A673 (cell line): ENCODE measurements at regions not wholly inside any gene's neighbourhood (a gene's known extent, or its start where the extent isn't known, plus 50 kb on each side); places are given as distances from the start of the nearest gene placed in this dataset.
A peak's percentile ranks its signal among the peaks of the same experiment; 100 is the strongest.

Experiments
- BruUV-seq: library from RNA; stranded (reverse); fragments of 400-500 nt; replicated peaks from 2 replicates; lab custom pipeline; 2021; lab: Mats Ljungman, UMichigan
- CTCF ChIA-PET: fragments of 300-600 bp; sonication (Branson Sonifier 250); formaldehyde crosslinking; loops from one replicate; lab custom pipeline; 2022; ENCODE audit warnings: antibody characterized with exemption; lab: Charles Lee
- POLR2A ChIA-PET: fragments of 300-600 bp; sonication (Branson Sonifier 250); formaldehyde crosslinking; loops from one replicate; lab custom pipeline; 2022; ENCODE audit warnings: antibody characterized with exemption; ENCODE audit not compliant: low non-redundant PET; lab: Charles Lee
- DNase-seq: peaks from one replicate; pipeline ENCODE4 v3.0.0-alpha.2; 2015; ENCODE audit warnings: low spot score
- H3K27ac ChIP-seq: fragments of 200-600 bp; sonication (generic); 2 replicates; pipeline ENCODE4 v1.5.1; 2016; ENCODE audit warnings: mixed run types, low read depth, mild to moderate bottlenecking, mixed read lengths, antibody characterized with exemption, low read length; ENCODE audit not compliant: poor library complexity, severe bottlenecking
- H3K27me3 ChIP-seq: fragments of 200-600 bp; sonication (generic); replicated peaks from 2 replicates; pipeline ENCODE4 v1.6.1; 2017; ENCODE audit warnings: mixed run types, low read depth, mild to moderate bottlenecking, mixed read lengths, antibody characterized with exemption, low read length; ENCODE audit not compliant: insufficient read depth, poor library complexity
- H3K36me3 ChIP-seq: fragments of 200-600 bp; sonication (generic); 2 replicates; pipeline ENCODE4 v1.6.1; 2016; ENCODE audit warnings: mixed run types, mild to moderate bottlenecking, mixed read lengths, antibody characterized with exemption, low read length; ENCODE audit not compliant: insufficient read depth, poor library complexity, severe bottlenecking
- H3K4me1 ChIP-seq: fragments of 200-600 bp; sonication (generic); 2 replicates; pipeline ENCODE4 v1.6.1; 2017; ENCODE audit warnings: mixed run types, mild to moderate bottlenecking, mixed read lengths, antibody characterized with exemption, low read length; ENCODE audit not compliant: insufficient read depth, poor library complexity, severe bottlenecking
- H3K4me3 ChIP-seq: fragments of 200-600 bp; sonication (generic); 2 replicates; pipeline ENCODE4 v1.5.1; 2016; ENCODE audit warnings: low read depth, mixed run types, mild to moderate bottlenecking, mixed read lengths, low read length; ENCODE audit not compliant: poor library complexity, severe bottlenecking
- H3K9me3 ChIP-seq: fragments of 200-600 bp; sonication (generic); 2 replicates; pipeline ENCODE4 v1.6.1; 2016; ENCODE audit warnings: mixed run types, low read depth, mild to moderate bottlenecking, mixed read lengths, antibody characterized with exemption, low read length; ENCODE audit not compliant: poor library complexity, severe bottlenecking
- EZH2 ChIP-seq: fragments of 200-600 bp; sonication (generic); IDR thresholded peaks from 2 replicates; pipeline ENCODE4 v1.6.1; 2017; ENCODE audit warnings: borderline replicate concordance, low read depth, mild to moderate bottlenecking, mixed read lengths, antibody characterized with exemption, low read length; ENCODE audit not compliant: poor library complexity, severe bottlenecking
- intact Hi-C: fragments of 100-400 bp; cut with micrococcal nuclease; formaldehyde crosslinking; loops from one replicate; pipeline ENCODE4 v1.10.0; 2022; ENCODE audit not compliant: unreplicated experiment
- TF ChIP-seq, protein P1 (sequence below): fragments of 300-800, 200-600 bp; sonication (generic); conservative IDR thresholded peaks from 2 replicates; pipeline ENCODE4 v1.5.1; 2017; ENCODE audit warnings: low read depth, mild to moderate bottlenecking, antibody characterized with exemption, low read length, moderate library complexity, mixed read lengths

DNA sequence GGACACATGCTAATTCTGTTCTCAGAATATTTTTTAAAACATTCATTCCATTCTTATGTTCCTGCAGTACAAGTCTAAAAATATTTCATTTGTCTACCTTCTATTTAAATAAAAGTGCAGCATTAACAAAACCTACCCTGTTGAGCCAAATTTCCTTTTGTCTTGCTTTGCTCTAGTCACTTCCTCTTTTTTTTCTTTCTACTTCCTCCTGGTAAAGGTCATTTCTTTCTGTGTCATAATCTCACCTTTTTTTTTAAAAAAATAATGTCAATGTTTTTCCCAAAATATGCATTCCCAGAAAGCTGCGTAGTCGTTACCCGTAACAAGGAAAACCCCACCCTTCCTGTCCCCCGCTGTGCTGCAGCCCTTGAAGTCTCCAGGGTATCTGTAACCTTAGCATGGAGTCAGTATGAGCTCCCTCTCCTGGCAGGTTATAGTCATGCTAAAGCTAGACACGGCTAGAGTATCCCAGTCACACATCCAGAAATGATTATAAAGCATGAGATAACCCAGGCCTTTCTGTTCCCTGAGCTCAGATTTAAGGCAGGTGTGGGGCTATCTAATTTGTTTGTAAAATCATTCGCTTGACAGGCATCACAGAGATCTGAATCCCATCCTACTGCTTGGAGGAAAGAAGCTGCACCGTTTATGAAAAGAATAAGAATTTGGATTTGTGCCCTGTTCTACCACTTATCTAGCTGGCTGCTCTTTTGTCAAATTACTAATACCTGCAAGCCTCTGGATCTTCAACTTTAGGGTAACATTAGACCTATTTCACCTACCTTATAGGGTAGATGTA lies 51.1 kb upstream of the EED start:
- peaks cover 7% of the 10 kb centered on the region for H3K4me1 ChIP-seq
- no peak overlapping the region for H3K27ac ChIP-seq
- POLR2A ChIA-PET, result interaction anchor here (0.6 to 0.7 kb wide), 2 partner anchors 59 to 125 kb away, joined by 3 to 4 read pairs; partner anchors contain the start of gene PICALM
- intact Hi-C loops, result loop anchor here (2.0 to 5.0 kb wide), 2 partner anchors 151 to 336 kb away; partner anchors contain the start of gene CCDC83
- peak overlapping the region; percentile 25 for H3K4me3 ChIP-seq
- BruUV-seq, result no TSS peak
- CTCF ChIA-PET, result interaction anchor here (0.6 to 1.9 kb wide), 8 partner anchors 12 to 338 kb away, joined by 3 to 25 read pairs (median 4); partner anchors contain the start of gene CCDC83
- TF ChIP-seq, protein P1, sequence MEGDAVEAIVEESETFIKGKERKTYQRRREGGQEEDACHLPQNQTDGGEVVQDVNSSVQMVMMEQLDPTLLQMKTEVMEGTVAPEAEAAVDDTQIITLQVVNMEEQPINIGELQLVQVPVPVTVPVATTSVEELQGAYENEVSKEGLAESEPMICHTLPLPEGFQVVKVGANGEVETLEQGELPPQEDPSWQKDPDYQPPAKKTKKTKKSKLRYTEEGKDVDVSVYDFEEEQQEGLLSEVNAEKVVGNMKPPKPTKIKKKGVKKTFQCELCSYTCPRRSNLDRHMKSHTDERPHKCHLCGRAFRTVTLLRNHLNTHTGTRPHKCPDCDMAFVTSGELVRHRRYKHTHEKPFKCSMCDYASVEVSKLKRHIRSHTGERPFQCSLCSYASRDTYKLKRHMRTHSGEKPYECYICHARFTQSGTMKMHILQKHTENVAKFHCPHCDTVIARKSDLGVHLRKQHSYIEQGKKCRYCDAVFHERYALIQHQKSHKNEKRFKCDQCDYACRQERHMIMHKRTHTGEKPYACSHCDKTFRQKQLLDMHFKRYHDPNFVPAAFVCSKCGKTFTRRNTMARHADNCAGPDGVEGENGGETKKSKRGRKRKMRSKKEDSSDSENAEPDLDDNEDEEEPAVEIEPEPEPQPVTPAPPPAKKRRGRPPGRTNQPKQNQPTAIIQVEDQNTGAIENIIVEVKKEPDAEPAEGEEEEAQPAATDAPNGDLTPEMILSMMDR, result peak; percentile 88
- no peak for TF ChIP-seq EZH2
- H3K36me3 ChIP-seq, result no peaks in the 10 kb centered on the region
- H3K9me3 ChIP-seq, result no peaks in the 10 kb centered on the region
- DNase-seq, result peak; percentile 94
- no peaks in the 10 kb centered on the region for H3K27me3 ChIP-seq

DNA sequence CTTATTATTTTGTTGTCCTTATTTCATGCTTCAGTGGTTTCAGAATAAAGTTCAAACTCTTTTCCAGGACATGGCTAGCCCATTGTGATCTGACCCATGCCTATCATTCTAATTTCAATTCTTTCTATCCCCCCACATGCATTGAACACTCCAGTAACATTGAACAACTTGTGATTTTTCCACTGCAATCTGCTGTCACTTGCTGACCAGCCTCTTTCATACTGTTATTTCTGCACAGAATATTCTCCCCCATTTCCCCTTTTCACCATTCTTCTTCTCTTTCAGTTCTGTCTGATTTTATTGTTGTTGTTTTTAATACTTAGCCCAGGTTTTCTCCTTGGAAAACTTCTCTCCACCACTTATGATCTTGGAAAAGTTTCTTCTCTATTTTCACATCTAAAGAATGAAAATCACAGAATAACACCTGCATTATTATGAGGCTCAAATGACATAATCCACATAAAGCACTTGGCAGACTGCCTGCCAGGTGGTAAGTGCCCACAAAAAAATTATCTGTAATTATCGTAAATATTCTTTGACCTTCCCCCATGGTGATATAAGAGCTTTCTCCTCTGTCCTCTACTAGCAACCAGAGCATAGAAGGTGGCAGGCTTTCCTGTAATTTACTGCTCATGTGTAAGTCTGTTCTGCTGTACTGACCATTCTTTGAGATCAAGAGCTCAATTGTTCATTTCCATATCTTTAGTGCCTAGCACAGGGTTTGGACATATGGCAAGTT lies 51.9 kb upstream of the EED start:
- Histone ChIP-seq H3K36me3 (no peaks in the 10 kb centered on the region), H3K27ac (no peak overlapping the region), H3K27me3 (no peaks in the 10 kb centered on the region), H3K4me1 (peaks cover 7% of the 10 kb centered on the region), H3K9me3 (no peaks in the 10 kb centered on the region), H3K4me3 (peak overlapping the region; percentile 25)
- intact Hi-C loops, result loop anchor here (2.0 to 5.0 kb wide), 2 partner anchors 150 to 335 kb away; partner anchors contain the start of gene CCDC83
- CTCF ChIA-PET, result interaction anchor here (0.6 to 1.9 kb wide), 5 partner anchors 151 to 337 kb away, joined by 3 to 25 read pairs (median 6); partner anchors contain the start of gene CCDC83
- POLR2A ChIA-PET, result no interaction called here
- TF ChIP-seq, protein P1, result no peak
- no peak for TF ChIP-seq EZH2
- DNase-seq, result no peak
- BruUV-seq, result no TSS peak

DNA sequence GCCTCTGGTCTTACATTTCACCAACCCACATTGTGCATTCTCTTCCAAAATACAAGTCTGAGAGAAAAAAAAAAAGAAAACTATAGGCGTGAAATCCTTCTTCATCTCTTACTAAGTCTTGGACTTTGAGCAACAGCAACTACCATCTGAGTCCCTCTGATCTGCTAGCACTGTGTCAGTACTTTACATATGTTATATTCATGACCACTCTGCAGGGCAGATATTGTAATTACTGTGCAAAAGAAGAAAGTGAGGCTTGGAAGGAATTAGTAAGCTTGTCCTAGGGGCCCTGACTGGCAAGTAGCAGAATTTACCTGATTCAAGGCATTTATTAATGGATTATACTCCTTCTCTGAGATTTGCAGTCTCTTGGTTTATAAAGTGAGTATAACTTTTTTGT lies 52.7 kb upstream of the EED start:
- peaks cover 7% of the 10 kb centered on the region for H3K4me1 ChIP-seq
- no peak overlapping the region for H3K4me3 ChIP-seq
- ChIA-PET CTCF (no interaction called here), POLR2A (no interaction called here)
- no peaks in the 10 kb centered on the region for H3K9me3 ChIP-seq
- no peaks in the 10 kb centered on the region for H3K27me3 ChIP-seq
- no peak overlapping the region for H3K27ac ChIP-seq
- H3K36me3 ChIP-seq, result no peaks in the 10 kb centered on the region
- TF ChIP-seq EZH2, result no peak
- TF ChIP-seq, protein P1, result no peak
- no TSS peak for BruUV-seq
- intact Hi-C loops, result loop anchor here (2.0 to 5.0 kb wide), 2 partner anchors 149 to 335 kb away; partner anchors contain the start of gene CCDC83
- no peak for DNase-seq
